ENCODE measurements at regions not wholly inside any gene's neighbourhood (a gene's known extent, or its start where the extent isn't known, plus 50 kb on each side); places are given as distances from the start of the nearest gene placed in this dataset.

GRCh38 chr20:40532103-40532502, 156.9 kb downstream of the MAFB start:
- TF ChIP-seq, protein P1, sequence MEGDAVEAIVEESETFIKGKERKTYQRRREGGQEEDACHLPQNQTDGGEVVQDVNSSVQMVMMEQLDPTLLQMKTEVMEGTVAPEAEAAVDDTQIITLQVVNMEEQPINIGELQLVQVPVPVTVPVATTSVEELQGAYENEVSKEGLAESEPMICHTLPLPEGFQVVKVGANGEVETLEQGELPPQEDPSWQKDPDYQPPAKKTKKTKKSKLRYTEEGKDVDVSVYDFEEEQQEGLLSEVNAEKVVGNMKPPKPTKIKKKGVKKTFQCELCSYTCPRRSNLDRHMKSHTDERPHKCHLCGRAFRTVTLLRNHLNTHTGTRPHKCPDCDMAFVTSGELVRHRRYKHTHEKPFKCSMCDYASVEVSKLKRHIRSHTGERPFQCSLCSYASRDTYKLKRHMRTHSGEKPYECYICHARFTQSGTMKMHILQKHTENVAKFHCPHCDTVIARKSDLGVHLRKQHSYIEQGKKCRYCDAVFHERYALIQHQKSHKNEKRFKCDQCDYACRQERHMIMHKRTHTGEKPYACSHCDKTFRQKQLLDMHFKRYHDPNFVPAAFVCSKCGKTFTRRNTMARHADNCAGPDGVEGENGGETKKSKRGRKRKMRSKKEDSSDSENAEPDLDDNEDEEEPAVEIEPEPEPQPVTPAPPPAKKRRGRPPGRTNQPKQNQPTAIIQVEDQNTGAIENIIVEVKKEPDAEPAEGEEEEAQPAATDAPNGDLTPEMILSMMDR (IDR thresholded peaks at IDR 0.05; ENCODE audit: low read depth, low read length), result peak; percentile 71
- TF ChIP-seq EZH2phosphoT487 (IDR thresholded peaks at IDR 0.05; ENCODE audit: low read depth), result no peak
